ENCODE measurements at regions not wholly inside any gene's neighbourhood (a gene's known extent, or its start where the extent isn't known, plus 50 kb on each side); places are given as distances from the start of the nearest gene placed in this dataset.

- Mint-ChIP-seq H3K9me3 (ENCODE audit: low read depth, unreplicated experiment) (peaks cover 3% of the 10 kb centered on the region), H3K27me3 (ENCODE audit: unreplicated experiment) (no peaks in the 10 kb centered on the region), H3K27ac (ENCODE audit: unreplicated experiment) (no peak overlapping the region), H3K4me3 (ENCODE audit: low read depth, unreplicated experiment) (no peak overlapping the region), H3K36me3 (ENCODE audit: insufficient read depth, unreplicated experiment) (no peaks in the 10 kb centered on the region), H3K4me1 (ENCODE audit: low read depth, unreplicated experiment) (no peaks in the 10 kb centered on the region)
- intact Hi-C loops (cut with micrococcal nuclease; ENCODE audit: unreplicated experiment): no loop called here
- no peak for DNase-seq
- BruUV-seq (replicated peaks): no TSS peak
- CTCF ChIA-PET: no interaction called here
- TF ChIP-seq, protein P1, sequence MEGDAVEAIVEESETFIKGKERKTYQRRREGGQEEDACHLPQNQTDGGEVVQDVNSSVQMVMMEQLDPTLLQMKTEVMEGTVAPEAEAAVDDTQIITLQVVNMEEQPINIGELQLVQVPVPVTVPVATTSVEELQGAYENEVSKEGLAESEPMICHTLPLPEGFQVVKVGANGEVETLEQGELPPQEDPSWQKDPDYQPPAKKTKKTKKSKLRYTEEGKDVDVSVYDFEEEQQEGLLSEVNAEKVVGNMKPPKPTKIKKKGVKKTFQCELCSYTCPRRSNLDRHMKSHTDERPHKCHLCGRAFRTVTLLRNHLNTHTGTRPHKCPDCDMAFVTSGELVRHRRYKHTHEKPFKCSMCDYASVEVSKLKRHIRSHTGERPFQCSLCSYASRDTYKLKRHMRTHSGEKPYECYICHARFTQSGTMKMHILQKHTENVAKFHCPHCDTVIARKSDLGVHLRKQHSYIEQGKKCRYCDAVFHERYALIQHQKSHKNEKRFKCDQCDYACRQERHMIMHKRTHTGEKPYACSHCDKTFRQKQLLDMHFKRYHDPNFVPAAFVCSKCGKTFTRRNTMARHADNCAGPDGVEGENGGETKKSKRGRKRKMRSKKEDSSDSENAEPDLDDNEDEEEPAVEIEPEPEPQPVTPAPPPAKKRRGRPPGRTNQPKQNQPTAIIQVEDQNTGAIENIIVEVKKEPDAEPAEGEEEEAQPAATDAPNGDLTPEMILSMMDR (IDR thresholded peaks at IDR 0.05; ENCODE audit: unreplicated experiment): no peak
Observed at GRCh38 chr13:111897178-111897845, 169.6 kb upstream of the SOX1 start.

DNA sequence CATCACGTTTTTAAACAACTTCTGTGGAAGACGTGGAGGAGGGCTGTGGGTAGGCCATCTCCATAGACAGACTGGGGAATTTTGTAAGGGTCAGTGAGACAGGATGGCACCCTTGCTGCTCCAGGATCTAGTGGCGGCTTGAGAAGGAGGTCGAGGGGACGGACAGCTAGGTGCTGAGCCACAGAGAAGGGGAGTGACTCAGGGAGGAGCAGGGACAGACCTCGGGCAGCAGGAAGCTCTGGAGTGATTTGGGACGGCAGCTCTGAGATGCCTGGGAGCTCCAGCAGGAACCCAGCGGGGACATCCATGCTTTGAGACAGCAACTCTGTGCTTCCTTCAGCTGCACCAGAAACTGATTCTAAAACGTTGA lies 169.1 kb upstream of the SOX1 start:
- no TSS peak for BruUV-seq (replicated peaks)
- Mint-ChIP-seq H3K4me3 (ENCODE audit: low read depth, unreplicated experiment) (no peak overlapping the region), H3K27me3 (ENCODE audit: unreplicated experiment) (no peaks in the 10 kb centered on the region), H3K36me3 (ENCODE audit: insufficient read depth, unreplicated experiment) (no peaks in the 10 kb centered on the region), H3K9me3 (ENCODE audit: low read depth, unreplicated experiment) (peaks cover 3% of the 10 kb centered on the region), H3K27ac (ENCODE audit: unreplicated experiment) (no peak overlapping the region), H3K4me1 (ENCODE audit: low read depth, unreplicated experiment) (no peaks in the 10 kb centered on the region)
- CTCF ChIA-PET: no interaction called here
- intact Hi-C loops (cut with micrococcal nuclease; ENCODE audit: unreplicated experiment): no loop called here
- no peak for DNase-seq
- TF ChIP-seq, protein P1 (IDR thresholded peaks at IDR 0.05; ENCODE audit: unreplicated experiment): no peak

GRCh38 chr13:111898956-111899713 lies 167.8 kb upstream of the SOX1 start:
- H3K4me3 Mint-ChIP-seq (ENCODE audit: low read depth, unreplicated experiment): no peak overlapping the region
- intact Hi-C loops (cut with micrococcal nuclease; ENCODE audit: unreplicated experiment): no loop called here
- no peak overlapping the region for H3K27ac Mint-ChIP-seq (ENCODE audit: unreplicated experiment)
- TF ChIP-seq, protein P1 (IDR thresholded peaks at IDR 0.05; ENCODE audit: unreplicated experiment): no peak
- H3K27me3 Mint-ChIP-seq (ENCODE audit: unreplicated experiment): no peaks in the 10 kb centered on the region
- DNase-seq: no peak
- BruUV-seq (replicated peaks): no TSS peak
- no peaks in the 10 kb centered on the region for H3K4me1 Mint-ChIP-seq (ENCODE audit: low read depth, unreplicated experiment)
- no peaks in the 10 kb centered on the region for H3K36me3 Mint-ChIP-seq (ENCODE audit: insufficient read depth, unreplicated experiment)
- CTCF ChIA-PET: no interaction called here
- H3K9me3 Mint-ChIP-seq (ENCODE audit: low read depth, unreplicated experiment): peaks cover 3% of the 10 kb centered on the region

GRCh38 chr13:111899714-111900389 lies 167.1 kb upstream of the SOX1 start:
- intact Hi-C loops (cut with micrococcal nuclease; ENCODE audit: unreplicated experiment): no loop called here
- no peaks in the 10 kb centered on the region for H3K4me1 Mint-ChIP-seq (ENCODE audit: low read depth, unreplicated experiment)
- H3K36me3 Mint-ChIP-seq (ENCODE audit: insufficient read depth, unreplicated experiment): no peaks in the 10 kb centered on the region
- BruUV-seq (replicated peaks): no TSS peak
- CTCF ChIA-PET: no interaction called here
- no peaks in the 10 kb centered on the region for H3K27me3 Mint-ChIP-seq (ENCODE audit: unreplicated experiment)
- peaks cover under 1% of the 10 kb centered on the region for H3K9me3 Mint-ChIP-seq (ENCODE audit: low read depth, unreplicated experiment)
- TF ChIP-seq, protein P1 (IDR thresholded peaks at IDR 0.05; ENCODE audit: unreplicated experiment): no peak
- no peak overlapping the region for H3K27ac Mint-ChIP-seq (ENCODE audit: unreplicated experiment)
- H3K4me3 Mint-ChIP-seq (ENCODE audit: low read depth, unreplicated experiment): no peak overlapping the region
- no peak for DNase-seq

Data from Calu3 (cell line).